Stimulated activated CD8-positive, alpha-beta memory T cell treated with anti-CD3 and anti-CD28 coated beads, Interleukin-2, amount 100 ng/mL, for 48 hours (primary cell): ENCODE measurements at regions not wholly inside any gene's neighbourhood (a gene's known extent, or its start where the extent isn't known, plus 50 kb on each side); places are given as distances from the start of the nearest gene placed in this dataset.

Experiments
- DNase-seq, 2 donors: peaks; one replicate each; pipeline ENCODE4 v3.0.0-alpha.2; 2020; ENCODE audit warnings: low read depth in 2 of 2

DNA sequence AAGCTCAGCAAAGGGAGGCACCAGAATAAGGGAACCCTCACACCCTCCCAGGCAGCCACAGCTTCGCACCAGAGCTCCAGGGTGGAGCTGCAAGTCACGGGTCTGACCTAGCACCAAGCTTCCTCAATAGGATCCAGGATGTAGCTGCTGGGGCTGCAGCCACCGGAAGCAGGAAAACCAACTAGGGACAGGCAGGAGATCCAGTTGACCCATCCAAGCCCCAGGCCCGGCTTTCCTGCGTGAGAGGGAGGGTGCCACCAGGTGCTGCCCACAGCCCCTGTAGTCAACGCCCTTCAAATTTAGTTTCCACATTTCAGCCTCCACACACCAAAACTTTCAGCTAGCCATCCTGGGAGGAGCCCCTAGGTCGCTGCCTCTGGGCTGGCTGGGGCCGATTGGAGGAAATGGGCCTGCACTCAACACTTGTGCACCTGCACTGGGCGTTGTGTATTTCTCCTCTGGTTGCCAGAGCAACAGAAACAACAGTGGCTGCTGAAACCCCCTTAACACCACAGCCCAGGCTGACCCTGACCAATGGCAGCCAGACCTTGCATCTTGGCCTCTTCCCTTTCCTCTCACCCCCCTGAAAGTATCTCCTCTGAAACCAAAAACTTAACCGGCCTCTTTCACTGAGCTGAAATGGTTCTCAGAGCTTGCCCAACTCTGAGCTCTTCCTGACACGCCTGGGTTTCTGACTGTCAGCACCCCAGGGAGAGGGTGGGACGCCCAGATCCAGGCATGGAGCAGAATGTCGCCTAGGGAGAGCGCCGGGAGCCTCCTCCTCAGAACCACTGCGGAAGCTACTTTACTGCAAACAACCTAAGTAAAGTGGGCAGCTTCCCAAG, 226.5 kb upstream of the MAP3K1 start:
- peak; percentile 8 to 11 for DNase-seq

DNA sequence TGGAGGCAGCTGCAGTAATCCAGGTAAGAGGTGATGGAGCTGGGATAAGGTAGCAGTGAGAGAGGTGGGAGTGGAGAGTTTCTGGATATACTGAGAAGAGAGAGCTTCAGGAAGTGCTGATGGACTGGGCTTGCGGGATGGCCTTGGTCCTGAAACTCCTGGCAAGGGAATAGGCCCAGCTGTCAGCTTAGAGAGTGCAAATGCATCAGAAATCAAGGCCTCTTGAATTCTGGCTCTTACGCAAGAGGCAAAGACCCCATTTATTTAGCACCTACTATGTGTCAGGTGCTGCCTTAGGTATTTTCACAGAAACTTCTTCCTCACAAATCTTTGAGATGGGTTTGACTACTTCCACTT, 227.2 kb upstream of the MAP3K1 start:
- no peak for DNase-seq

DNA sequence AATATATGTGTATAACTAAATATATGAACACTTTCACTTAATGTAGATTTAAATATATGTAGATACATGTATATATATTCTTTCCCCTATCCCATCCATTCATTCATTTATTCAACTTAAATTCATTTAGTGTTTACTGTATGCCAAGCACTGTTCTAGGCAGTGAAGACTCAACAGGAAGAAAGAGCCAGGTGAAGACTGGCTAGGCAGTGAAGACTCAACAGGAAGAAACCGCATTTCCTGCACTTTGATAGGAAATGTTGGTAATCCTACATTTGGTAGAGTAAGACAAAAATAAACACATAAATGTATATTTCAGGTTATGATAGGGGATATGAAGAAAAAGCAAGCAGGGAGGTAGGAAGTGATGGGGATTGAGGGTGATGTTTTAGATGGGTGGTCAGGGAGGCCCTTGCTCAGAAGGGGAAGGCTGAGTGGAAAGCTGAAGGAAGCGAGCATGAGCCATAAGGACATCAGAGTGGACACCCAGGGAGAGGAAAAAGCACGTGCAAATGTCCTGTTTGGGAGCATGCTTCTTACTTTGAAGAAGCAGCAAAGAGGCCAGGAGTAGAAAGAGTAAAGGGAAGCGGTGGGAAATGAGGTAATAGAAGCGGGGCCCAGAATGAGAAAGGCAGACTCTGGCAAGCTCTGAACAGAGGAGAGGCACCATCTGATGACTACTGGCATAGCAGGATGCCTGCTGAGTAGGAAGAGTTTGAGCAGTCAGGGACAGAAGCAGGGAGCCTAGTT, 227.8 kb upstream of the MAP3K1 start:
- no peak for DNase-seq

DNA sequence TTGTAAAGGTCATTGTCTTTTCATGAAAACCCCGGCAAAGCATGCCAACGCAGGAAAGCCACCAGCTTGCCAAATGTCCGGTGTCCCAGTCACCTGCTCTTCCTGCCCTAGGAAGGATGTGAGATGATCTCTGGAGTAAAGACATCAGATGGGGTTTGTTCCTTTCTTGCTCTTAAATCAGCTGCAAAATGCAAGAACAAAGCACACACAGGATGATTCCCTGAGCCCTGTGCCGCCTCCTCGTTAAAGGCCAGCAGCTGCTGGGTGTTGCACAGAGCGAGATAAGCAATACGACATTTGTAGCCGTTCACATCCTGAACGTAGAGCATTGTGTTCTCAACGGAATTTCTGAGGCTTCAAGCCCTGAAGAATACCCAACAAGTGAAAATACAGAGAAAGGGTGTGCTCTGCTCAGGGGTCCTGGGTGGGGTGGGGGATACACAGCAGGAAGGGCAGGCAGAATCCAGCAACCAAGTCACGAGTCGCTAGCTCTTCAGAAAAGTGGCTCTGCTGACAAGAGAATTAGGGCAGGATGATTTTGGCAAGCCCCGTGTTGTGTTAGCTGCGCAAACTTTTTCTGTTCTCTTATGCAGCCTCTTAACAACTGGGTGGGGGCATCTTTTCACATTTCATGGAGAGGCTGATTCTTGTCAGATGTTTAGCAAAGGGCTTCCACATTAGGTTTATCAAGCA, 229.2 kb upstream of the MAP3K1 start:
- DNase-seq, result no peak

DNA sequence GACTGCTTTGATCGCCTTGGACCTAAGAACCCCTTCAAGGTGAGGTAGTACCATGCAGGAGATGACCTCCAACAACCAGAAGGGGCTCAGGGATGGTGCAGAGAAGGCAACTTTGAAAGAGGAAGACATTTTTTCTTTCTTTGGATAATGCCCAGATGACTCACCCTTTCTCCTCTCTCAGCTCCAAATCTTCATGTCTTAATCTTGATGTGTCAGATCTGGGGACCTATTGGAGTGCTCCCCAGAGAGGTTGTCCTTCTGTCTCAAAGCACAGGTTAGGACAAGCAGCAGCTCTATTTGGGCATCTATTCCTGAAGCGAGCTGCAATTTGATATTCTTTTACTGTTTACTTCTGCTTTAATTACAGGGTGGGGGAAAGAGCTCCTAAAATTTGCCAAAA, 229.9 kb upstream of the MAP3K1 start:
- no peak for DNase-seq

DNA sequence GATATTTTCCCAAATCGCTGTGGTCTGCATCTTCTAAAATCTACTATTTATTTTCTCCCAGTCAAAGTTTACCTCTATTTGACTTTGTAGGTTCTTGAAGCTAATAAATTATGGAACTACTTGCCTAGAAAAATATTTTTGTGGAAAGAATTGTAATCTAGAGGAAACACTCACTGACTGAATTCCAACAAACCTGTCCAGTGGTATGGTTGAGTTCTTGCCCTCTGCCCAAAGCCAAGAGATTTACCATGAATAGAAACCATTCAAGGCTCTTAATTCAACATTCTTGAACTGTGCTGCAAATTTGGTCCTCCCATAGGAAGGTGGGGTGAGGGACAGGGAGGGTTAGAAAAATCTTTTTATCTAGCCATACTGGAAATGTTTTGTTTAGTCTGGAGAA, 233.9 kb upstream of the MAP3K1 start:
- DNase-seq, result no peak

DNA sequence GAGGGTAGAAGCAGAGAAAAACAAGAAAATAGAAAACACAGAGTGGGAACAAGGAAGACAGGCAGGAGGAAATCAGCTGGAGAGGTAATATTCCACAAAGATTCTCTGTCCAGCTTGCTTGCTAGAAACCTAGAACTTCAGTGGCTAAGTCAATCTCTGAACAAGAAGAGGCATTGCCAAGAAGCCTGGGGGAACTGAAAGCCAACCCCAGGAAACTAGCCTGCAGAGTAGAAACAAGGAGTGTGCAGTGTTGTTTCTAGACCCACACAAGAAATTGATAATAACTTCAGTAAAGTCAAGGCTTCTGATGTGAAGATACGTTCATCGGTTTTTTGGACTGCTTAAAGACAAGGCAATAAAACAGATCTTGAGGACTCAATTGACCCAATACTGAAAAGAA, 234.5 kb upstream of the MAP3K1 start:
- no peak for DNase-seq

DNA sequence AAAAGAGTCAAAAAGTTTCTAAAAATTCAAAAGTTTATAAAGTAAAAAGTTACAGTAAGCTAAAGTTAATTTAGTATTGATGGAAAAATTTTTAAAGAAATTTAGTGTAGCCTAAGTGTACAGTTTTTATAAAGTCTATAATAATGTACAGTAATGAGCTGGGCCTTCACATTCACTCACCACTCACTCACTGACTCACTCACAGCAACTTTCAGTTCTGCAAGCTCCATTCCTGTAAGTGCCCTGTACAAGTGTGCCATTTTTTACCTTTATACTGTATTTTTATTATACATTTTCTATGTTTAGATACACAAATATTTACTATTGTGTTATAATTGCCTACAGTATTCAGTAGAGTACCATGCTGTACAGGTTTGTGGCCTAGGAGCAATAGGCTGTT, 239.5 kb upstream of the MAP3K1 start:
- DNase-seq, result no peak

DNA sequence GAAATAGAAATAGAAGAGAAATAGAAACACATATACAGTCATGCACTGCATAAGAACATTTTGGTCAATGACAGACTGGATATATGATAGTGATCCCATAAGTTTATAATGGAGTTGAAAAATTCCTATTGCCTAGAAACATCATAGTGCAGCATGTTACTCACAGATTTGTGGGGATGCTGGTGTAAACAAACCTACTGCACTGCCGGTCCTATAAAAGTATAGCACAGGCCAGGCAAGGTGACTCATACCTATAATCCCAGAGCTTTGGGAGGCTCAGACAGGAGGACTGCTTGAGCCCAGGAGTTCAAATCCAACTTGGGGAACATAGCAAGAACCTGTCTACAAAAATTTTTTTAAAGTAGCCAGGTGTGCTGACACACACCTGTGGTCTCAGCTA, 240.6 kb upstream of the MAP3K1 start:
- DNase-seq, result no peak

DNA sequence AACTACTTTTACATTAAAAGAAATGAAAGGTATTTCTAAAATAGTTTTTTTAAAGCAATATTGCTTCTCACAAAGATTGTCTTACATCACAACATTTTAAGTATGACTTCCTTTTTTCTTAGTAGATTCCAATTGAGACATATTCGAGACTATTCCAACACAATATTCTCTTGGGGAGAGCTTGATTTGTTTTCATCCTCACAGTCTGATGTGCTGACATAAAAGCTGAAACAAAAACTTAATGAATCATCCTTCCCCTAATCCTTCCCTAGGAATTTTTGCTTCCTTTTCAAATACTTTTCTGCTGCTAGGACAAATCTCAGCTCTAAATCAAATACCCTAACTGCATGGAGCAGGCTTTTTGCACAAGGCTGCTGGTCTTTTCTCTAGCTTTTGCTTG, 245.8 kb upstream of the MAP3K1 start:
- DNase-seq, result no peak

DNA sequence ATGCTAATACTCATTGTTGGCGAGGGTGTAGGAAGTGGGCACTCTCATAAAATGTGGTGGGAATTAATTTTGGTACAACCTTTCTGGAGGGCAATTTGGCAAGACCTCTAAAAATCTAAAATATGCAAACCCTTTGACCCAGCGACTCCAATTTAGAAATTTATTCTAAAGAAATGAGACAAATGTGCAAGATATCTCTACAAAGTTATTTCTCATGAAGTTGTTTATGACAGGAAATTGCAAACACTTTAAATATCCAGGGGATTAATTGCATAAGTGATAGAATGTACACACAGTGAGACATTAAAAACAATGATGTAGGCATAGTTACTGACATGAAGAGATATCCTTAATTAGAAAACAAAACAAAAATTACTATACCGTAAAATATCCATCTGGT, 246.3 kb upstream of the MAP3K1 start:
- DNase-seq, result no peak

DNA sequence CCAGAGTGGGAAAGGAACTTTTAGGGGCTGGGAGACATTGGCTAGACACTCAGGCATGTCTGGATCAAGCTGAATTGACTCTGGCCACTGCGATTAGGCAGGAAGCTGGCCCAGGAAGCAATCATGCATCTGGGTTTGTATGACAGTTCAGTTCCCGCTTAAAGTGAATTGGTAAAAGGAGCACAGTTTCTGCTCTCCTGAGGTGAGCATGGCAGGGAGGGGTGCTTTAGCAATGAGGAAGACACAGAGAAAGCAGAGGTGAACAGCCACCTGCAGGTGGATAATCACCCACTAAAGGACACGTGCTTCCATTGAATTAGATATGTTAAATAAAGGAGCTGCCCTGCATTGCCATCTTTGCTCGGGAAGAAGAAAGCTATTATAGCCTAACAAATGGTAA, 248.1 kb upstream of the MAP3K1 start:
- no peak for DNase-seq

DNA sequence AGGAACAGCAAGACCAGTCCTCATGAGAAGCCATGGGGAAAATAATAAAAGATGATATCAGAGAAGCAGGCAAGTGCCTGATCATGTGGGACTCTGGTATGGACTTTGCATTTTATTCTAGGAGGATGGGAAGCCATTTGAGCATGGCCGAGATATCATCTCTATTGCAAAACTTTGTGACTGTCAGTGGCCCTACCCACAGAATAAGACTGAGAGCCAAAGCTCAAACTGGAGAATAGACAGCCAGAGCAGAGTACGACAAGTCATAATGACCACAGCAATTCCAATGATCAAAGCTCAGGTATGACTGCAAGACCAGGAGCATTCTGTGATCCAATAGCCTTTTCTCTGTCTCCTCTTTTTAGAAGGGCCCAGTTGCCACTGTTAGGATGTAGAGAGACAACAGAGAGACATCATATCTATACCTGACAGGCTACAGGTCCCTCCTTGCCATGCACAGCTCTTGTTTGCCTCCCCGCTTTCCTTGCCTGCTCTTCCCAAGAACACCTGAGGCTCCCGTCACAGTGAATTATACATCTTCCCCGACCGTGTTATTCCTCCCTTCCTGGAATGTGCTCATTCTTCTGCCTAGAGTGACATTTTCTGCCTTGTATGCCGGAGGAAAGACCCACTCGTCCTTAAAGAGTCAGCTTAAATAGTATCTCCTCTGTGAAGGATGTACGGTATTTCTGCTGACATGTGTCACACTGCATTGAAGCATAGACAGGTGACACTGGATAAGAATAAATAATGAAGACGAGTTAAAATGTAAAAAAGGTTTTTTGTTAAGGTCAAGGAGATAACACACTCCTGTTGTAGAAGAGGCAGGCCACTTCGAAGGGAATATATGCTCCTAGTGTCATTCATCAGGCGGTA, 248.7 kb upstream of the MAP3K1 start:
- DNase-seq, result no peak

DNA sequence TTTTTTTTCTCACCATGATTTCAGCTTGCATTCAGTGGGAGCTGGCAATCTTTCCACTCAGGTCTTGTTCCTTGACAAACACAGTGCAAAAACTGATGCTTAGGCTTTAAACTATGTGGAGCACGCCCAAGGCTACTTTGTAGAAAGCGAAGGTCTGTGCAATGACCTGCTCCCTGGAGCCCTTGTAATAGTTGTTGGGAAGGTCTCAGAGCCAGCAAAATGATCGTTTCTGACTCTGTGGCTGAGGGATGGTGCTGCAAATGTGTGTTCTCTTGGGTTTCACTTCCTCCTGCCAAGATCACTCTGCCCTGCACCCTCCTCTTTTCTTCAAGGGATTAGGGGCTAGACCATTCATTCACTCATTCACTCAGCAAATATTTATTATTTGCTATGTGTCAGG, 249.7 kb upstream of the MAP3K1 start:
- DNase-seq, result no peak

DNA sequence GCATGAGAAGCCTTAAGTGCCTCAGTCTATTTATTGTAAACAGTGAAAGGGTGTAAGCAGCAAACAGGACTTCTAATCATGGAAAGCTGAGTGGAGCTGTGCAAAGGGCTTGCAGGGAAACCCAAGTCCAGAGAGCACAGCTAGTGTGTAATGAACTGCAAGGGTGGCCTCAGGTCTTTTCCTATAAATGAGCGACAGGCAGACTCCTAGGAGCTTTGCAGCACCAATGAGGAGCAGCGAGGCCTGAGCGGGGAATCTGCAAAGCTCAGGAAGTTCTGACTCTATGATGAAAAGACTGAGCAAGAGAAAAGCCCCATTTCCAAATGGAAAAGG, 250.1 kb upstream of the MAP3K1 start:
- no peak for DNase-seq

DNA sequence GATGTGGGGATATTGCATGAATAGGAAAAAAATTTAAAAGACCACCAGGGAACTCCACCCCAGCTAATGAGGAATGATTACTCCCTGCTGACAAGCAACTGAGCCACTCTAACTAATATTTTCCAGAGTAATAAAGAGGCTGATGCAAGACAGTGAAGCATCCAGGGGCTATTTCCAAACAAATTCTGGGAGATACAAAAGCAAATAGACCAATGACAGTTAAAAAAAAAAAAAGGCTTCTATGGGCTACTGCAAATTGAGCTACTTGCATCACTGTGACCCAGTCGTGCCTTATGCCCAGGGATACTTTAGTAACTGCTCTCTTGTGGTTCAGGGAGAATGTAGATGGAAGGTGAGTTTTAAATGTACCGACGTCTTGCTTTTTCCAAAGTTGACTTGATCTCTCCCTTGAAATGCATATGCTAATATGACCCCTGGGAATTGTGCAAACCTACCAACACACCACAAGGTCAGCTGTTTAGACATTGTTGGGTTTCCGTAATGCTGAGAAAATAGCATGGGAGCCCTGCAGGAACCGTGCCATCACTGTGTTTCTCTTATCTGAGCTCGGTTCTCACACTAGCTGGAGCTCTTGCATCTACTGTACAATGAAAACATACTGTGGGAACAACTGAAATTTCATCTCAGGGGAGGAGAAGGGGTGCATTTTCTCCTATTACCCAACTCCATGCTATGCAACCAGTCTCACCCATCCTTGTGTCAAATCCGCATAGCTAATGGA, 250.6 kb upstream of the MAP3K1 start:
- DNase-seq, result no peak

DNA sequence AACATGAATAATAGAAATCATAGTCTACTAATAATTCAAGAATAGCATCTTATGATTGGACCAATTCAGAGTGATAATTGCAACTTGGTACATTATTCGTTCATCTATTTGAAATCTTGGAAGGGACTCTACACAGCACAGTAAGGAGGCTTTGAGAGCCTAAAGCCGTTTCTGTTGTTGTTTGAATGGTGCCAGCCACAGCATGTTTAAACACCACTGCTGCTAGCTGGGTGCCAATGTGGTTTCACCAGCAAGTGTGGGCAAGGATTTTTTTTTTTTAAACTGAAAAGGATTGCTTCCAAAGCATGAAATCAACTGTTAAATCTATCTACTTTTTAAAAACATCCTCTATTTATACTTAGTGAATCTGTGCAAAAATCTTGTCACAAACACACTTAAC, 253.9 kb upstream of the MAP3K1 start:
- DNase-seq, result no peak

DNA sequence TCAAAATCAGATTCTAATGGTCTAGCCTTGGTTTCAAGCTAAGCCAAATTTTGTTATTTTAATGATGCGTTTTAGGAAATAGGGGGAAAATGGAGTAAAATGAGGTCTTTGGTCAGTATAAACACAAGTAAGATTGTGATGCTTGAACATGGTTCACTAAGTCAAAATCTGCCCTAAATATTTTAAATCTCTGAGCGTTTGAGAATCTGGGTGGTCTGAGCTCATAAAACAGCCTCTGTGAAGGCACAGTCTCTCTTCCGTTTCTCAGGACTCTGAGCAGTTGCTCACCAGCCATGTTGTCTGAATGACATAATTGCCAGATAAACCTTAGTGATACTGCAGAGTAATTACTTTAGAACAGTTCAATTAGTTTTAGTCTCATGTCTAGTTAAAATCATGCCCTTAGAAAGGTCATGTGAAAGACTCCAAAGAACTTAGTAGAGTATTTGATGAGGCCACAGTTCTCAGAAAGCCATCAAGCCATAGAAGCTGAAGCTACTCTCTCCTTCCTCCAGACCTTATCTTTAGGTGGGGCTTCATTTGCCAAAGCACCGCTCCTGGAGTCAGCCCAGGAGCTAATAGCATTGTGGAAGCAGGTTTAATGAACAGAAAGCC, 257.1 kb upstream of the MAP3K1 start:
- no peak for DNase-seq

DNA sequence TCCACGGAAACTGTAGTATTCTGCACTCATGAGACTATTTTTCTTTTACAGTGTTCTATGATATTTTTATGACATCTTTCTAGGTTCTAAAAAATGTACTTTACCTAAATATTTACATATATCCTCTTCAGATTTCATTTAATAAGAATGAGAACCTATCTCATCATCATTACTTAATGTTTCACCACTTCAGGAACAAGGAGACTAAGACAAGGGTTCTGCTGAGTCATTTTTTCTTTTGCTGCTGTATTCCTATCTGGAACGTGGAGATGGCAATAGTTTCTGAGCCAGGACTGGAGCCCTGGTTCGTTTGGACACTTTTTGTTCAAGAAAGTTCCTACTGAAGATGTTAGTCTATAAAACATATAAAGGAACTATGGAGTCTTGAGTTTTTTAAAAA, 258.2 kb upstream of the MAP3K1 start:
- no peak for DNase-seq

DNA sequence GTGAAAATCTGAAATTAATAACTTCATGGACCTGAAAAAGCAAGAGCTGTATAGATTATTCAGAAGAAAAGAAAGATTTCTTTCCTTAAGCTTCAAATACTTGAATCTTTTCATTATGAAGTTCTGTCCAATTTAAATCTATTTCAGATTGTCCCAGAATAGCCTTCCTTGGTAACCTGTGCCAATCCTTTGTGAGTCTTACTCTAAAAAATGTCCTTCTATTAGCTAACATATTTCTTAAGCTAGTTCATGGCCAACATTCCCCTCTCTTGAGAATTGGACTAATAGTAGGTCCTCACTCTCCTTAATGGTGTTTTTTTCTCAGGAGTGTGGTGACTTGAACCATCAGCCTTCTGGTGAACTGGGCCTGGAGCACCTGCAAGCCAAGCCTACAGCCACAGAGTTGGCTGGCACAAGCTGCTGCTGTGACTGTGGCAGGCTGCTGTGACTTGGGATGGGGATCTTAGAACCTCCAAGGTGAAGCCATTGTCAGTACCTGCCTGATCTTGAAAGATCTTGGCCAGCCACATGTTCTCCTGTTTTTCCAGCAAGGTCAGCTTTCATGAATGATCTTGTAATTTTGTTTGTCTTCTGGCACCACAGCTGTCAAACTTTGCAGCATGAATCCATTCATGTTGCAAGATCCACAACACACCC, 262.6 kb upstream of the MAP3K1 start:
- no peak for DNase-seq
